ENCODE measurements at regions not wholly inside any gene's neighbourhood (a gene's known extent, or its start where the extent isn't known, plus 50 kb on each side); places are given as distances from the start of the nearest gene placed in this dataset.

DNA sequence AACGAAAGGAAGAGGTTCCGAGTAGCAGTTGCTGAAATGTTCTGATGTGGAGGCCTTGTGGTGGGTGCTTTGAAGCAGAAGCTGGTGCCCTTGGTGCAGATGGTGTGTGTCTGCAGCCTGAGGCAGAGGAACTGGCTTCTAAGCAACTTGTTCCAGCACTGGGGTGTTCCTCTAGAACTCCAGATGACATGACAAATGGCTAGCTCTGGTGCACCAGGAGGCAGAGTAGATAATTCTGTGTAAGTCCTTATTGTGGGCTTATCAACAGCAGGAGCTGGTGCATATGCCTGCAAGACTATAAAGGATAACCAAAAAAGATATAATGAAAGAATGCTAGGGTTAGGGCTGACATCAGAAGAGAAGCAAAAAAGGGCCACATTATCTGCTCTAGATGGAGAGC, 76.5 kb downstream of the ARL5B start:
- H3K4me3 ChIP-seq (ENCODE audit: low read depth, low read length) = no peak overlapping the region
- TF ChIP-seq, protein P1, sequence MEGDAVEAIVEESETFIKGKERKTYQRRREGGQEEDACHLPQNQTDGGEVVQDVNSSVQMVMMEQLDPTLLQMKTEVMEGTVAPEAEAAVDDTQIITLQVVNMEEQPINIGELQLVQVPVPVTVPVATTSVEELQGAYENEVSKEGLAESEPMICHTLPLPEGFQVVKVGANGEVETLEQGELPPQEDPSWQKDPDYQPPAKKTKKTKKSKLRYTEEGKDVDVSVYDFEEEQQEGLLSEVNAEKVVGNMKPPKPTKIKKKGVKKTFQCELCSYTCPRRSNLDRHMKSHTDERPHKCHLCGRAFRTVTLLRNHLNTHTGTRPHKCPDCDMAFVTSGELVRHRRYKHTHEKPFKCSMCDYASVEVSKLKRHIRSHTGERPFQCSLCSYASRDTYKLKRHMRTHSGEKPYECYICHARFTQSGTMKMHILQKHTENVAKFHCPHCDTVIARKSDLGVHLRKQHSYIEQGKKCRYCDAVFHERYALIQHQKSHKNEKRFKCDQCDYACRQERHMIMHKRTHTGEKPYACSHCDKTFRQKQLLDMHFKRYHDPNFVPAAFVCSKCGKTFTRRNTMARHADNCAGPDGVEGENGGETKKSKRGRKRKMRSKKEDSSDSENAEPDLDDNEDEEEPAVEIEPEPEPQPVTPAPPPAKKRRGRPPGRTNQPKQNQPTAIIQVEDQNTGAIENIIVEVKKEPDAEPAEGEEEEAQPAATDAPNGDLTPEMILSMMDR (IDR thresholded peaks at IDR 0.05; ENCODE audit: control insufficient read depth, extremely low read depth, insufficient read depth) = no peak
- DNase-seq (ENCODE audit: low read depth) = no peak

GRCh38 chr10:18737236-18737635, 78.0 kb downstream of the ARL5B start:
- TF ChIP-seq, protein P1 (IDR thresholded peaks at IDR 0.05; ENCODE audit: control insufficient read depth, extremely low read depth, insufficient read depth) = no peak
- DNase-seq (ENCODE audit: low read depth) = no peak
- H3K4me3 ChIP-seq (ENCODE audit: low read depth, low read length) = no peak overlapping the region

GRCh38 chr10:18737841-18738240, 78.6 kb downstream of the ARL5B start:
- no peak for DNase-seq (ENCODE audit: low read depth)
- TF ChIP-seq, protein P1 (IDR thresholded peaks at IDR 0.05; ENCODE audit: control insufficient read depth, extremely low read depth, insufficient read depth) = no peak
- H3K4me3 ChIP-seq (ENCODE audit: low read depth, low read length) = no peak overlapping the region

- H3K4me3 ChIP-seq (ENCODE audit: low read depth, low read length) = no peak overlapping the region
- DNase-seq (ENCODE audit: low read depth) = peak; percentile 15
- TF ChIP-seq, protein P1 (IDR thresholded peaks at IDR 0.05; ENCODE audit: control insufficient read depth, extremely low read depth, insufficient read depth) = no peak
Measured at GRCh38 chr10:18738835-18739234, 79.6 kb downstream of the ARL5B start.

DNA sequence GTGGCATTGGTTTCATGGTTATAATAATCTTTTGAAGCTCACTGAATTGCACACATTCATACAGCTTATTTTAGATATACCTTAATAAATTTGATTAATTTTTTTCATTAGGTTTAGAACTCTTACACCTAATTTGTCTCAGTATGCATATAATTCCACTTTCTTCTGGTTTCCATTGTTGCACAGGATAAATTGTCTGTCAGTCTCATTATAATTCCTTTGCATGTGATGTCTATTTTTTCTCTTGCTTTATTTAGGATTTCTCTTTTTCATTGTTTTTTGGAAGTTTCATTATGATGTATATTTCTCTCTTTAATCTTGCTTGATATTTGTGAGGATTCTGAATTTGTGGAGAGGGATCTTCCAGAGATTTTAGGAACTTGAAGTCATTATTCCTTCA, 84.7 kb downstream of the ARL5B start:
- DNase-seq (ENCODE audit: low read depth) = no peak
- H3K4me3 ChIP-seq (ENCODE audit: low read depth, low read length) = no peak overlapping the region
- TF ChIP-seq, protein P1 (IDR thresholded peaks at IDR 0.05; ENCODE audit: control insufficient read depth, extremely low read depth, insufficient read depth) = no peak

- no peak overlapping the region for H3K4me3 ChIP-seq (ENCODE audit: low read depth, low read length)
- DNase-seq (ENCODE audit: low read depth) = no peak
- TF ChIP-seq, protein P1 (IDR thresholded peaks at IDR 0.05; ENCODE audit: control insufficient read depth, extremely low read depth, insufficient read depth) = no peak
Measured at GRCh38 chr10:18753312-18753895, 94.2 kb downstream of the ARL5B start.

DNA sequence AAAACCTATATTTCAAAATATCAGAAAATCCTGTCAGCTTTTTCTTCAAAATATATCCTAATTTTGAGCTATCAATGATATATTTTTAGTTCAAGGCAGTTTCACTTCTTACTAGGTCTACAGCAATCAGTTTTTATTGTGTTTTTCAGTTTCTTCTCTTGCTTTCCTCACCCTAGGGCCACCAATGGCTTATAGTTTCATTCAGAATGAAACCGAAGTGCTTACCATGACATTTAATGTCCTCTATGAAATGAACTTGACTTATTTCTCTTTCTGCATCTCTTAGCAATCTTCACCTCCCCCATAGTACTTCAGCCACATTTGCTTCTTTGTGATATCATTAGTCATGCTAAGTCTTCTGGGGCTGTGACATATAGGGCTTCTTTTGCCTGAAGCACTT, 100.3 kb downstream of the ARL5B start:
- DNase-seq (ENCODE audit: low read depth) = no peak
- TF ChIP-seq, protein P1 (IDR thresholded peaks at IDR 0.05; ENCODE audit: control insufficient read depth, extremely low read depth, insufficient read depth) = no peak
- no peak overlapping the region for H3K4me3 ChIP-seq (ENCODE audit: low read depth, low read length)

All from LNCaP clone FGC (cell line).